Muscle layer of duodenum (tissue), 2 donors: ENCODE measurements at regions not wholly inside any gene's neighbourhood (a gene's known extent, or its start where the extent isn't known, plus 50 kb on each side); places are given as distances from the start of the nearest gene placed in this dataset.
A peak's percentile ranks its signal among the peaks of the same experiment; 100 is the strongest.
"Not testable (repeated sequence)": the region's sequence is repeated elsewhere in the genome, so short reads cannot be mapped to it uniquely, and the experiment has no call there.

Experiments
- H3K27ac ChIP-seq: one replicate; pipeline ENCODE4 v1.7.0; 2013; ENCODE audit warnings: mild to moderate bottlenecking, low read length
- H3K27me3 ChIP-seq: one replicate; pipeline ENCODE4 v1.7.0; 2013; ENCODE audit warnings: low read depth, mild to moderate bottlenecking, control low read depth, low read length
- H3K36me3 ChIP-seq, 2 donors: one replicate each; pipeline ENCODE4 v1.7.0; 2013; ENCODE audit warnings: low read length in 2 of 2, control low read depth in 1 of 2, mild to moderate bottlenecking in 1 of 2; ENCODE audit not compliant: insufficient read depth in 2 of 2, control insufficient read depth in 1 of 2
- H3K4me1 ChIP-seq, 2 donors: one replicate each; pipeline ENCODE4 v1.7.0; 2013; ENCODE audit warnings: low read length in 2 of 2, mild to moderate bottlenecking in 2 of 2, control low read depth in 1 of 2, moderate library complexity in 1 of 2; ENCODE audit not compliant: insufficient read depth in 2 of 2, control insufficient read depth in 1 of 2
- H3K4me3 ChIP-seq, 2 donors: one replicate each; pipeline ENCODE4 v1.7.0; 2013; ENCODE audit warnings: low read length in 2 of 2, low read depth in 1 of 2, mild to moderate bottlenecking in 1 of 2
- H3K9me3 ChIP-seq, 2 donors: one replicate each; pipeline ENCODE4 v1.7.0; 2013; ENCODE audit warnings: low read length in 2 of 2, control low read depth in 1 of 2, mild to moderate bottlenecking in 1 of 2; ENCODE audit not compliant: control insufficient read depth in 1 of 2
- donor health status: healthy.

GRCh38 chr7:140283472-140283871 lies 106.7 kb upstream of the KDM7A start:
- Histone ChIP-seq H3K27ac (no peak overlapping the region), H3K9me3 (no peaks in the 10 kb centered on the region), H3K27me3 (no peaks in the 10 kb centered on the region), H3K36me3 (no peaks in the 10 kb centered on the region), H3K4me1 (no peaks in the 10 kb centered on the region), H3K4me3 (no peak overlapping the region)

- Histone ChIP-seq H3K27me3 (no peaks in the 10 kb centered on the region), H3K9me3 (no peaks in the 10 kb centered on the region), H3K4me1 (no peaks in the 10 kb centered on the region), H3K27ac (no peak overlapping the region), H3K36me3 (no peaks in the 10 kb centered on the region), H3K4me3 (no peak overlapping the region)
Observed at GRCh38 chr7:140281960-140282359, 105.2 kb upstream of the KDM7A start.

- Histone ChIP-seq H3K9me3 (no peaks in the 10 kb centered on the region), H3K27me3 (no peaks in the 10 kb centered on the region), H3K27ac (no peak overlapping the region), H3K4me3 (no peak overlapping the region), H3K36me3 (no peaks in the 10 kb centered on the region), H3K4me1 (no peaks in the 10 kb centered on the region)
Observed at GRCh38 chr7:140281255-140281654, 104.5 kb upstream of the KDM7A start.

GRCh38 chr7:140276001-140276400 lies 99.2 kb upstream of the KDM7A start:
- no peaks in the 10 kb centered on the region for H3K9me3 ChIP-seq
- H3K4me3 ChIP-seq: no peak overlapping the region
- H3K36me3 ChIP-seq: no peaks in the 10 kb centered on the region
- H3K27ac ChIP-seq: peak overlapping the region; percentile 42
- no peaks in the 10 kb centered on the region for H3K27me3 ChIP-seq
- no peaks in the 10 kb centered on the region for H3K4me1 ChIP-seq

GRCh38 chr7:140275069-140275965 lies 98.5 kb upstream of the KDM7A start:
- Histone ChIP-seq H3K4me1 (no peaks in the 10 kb centered on the region), H3K36me3 (no peaks in the 10 kb centered on the region), H3K27me3 (no peaks in the 10 kb centered on the region), H3K4me3 (peak overlapping the region in 1 of 2 donors; percentile 27), H3K27ac (peak overlapping the region; percentile 42), H3K9me3 (no peaks in the 10 kb centered on the region)

GRCh38 chr7:140273417-140273816 lies 96.6 kb upstream of the KDM7A start:
- no peak overlapping the region for H3K27ac ChIP-seq
- no peaks in the 10 kb centered on the region for H3K27me3 ChIP-seq
- no peaks in the 10 kb centered on the region for H3K4me1 ChIP-seq
- no peaks in the 10 kb centered on the region for H3K36me3 ChIP-seq
- no peak overlapping the region for H3K4me3 ChIP-seq
- no peaks in the 10 kb centered on the region for H3K9me3 ChIP-seq

GRCh38 chr7:140271643-140271968 lies 94.8 kb upstream of the KDM7A start:
- H3K27ac ChIP-seq, H3K9me3 ChIP-seq, H3K27me3 ChIP-seq, H3K4me1 ChIP-seq, H3K36me3 ChIP-seq, H3K4me3 ChIP-seq: not testable (repeated sequence)

- Histone ChIP-seq H3K27me3 (no peaks in the 10 kb centered on the region), H3K36me3 (no peaks in the 10 kb centered on the region), H3K9me3 (no peaks in the 10 kb centered on the region), H3K4me1 (no peaks in the 10 kb centered on the region), H3K27ac (no peak overlapping the region), H3K4me3 (no peak overlapping the region)
Observed at GRCh38 chr7:140269004-140269638, 92.3 kb upstream of the KDM7A start.

- Histone ChIP-seq H3K9me3 (no peaks in the 10 kb centered on the region), H3K27ac (no peak overlapping the region), H3K27me3 (no peaks in the 10 kb centered on the region), H3K4me1 (no peaks in the 10 kb centered on the region), H3K36me3 (no peaks in the 10 kb centered on the region), H3K4me3 (no peak overlapping the region)
Observed at GRCh38 chr7:140267381-140268226, 90.8 kb upstream of the KDM7A start.

GRCh38 chr7:140263277-140263676 lies 86.5 kb upstream of the KDM7A start:
- Histone ChIP-seq H3K27ac (no peak overlapping the region), H3K4me1 (no peaks in the 10 kb centered on the region), H3K27me3 (no peaks in the 10 kb centered on the region), H3K9me3 (no peaks in the 10 kb centered on the region), H3K36me3 (no peaks in the 10 kb centered on the region), H3K4me3 (no peak overlapping the region)

GRCh38 chr7:140262242-140262903 lies 85.6 kb upstream of the KDM7A start:
- Histone ChIP-seq H3K27ac (no peak overlapping the region), H3K4me3 (no peak overlapping the region), H3K4me1 (no peaks in the 10 kb centered on the region), H3K36me3 (no peaks in the 10 kb centered on the region), H3K9me3 (no peaks in the 10 kb centered on the region), H3K27me3 (no peaks in the 10 kb centered on the region)
